Endothelial cell (in vitro differentiated cells): ENCODE measurements at regions not wholly inside any gene's neighbourhood (a gene's known extent, or its start where the extent isn't known, plus 50 kb on each side); places are given as distances from the start of the nearest gene placed in this dataset.
"Not testable (repeated sequence)": the region's sequence is repeated elsewhere in the genome, so short reads cannot be mapped to it uniquely, and the experiment has no call there.

Experiments
- DNase-seq: peaks from one replicate; pipeline ENCODE4 v3.0.0; 2021; ENCODE audit warnings: low spot score
- H3K27ac Mint-ChIP-seq: one replicate; pipeline ENCODE4 v1.8.0; 2021; ENCODE audit warnings: mixed read lengths, inconsistent platforms; ENCODE audit not compliant: unreplicated experiment
- H3K27me3 Mint-ChIP-seq: one replicate; pipeline ENCODE4 v1.8.0; 2021; ENCODE audit warnings: mild to moderate bottlenecking, moderate library complexity, mixed read lengths, inconsistent platforms; ENCODE audit not compliant: unreplicated experiment
- H3K36me3 Mint-ChIP-seq: one replicate; pipeline ENCODE4 v1.8.0; 2021; ENCODE audit warnings: mild to moderate bottlenecking, low read depth, mixed read lengths, inconsistent platforms; ENCODE audit not compliant: unreplicated experiment
- H3K4me1 Mint-ChIP-seq: one replicate; pipeline ENCODE4 v1.8.0; 2021; ENCODE audit warnings: mild to moderate bottlenecking, mixed read lengths, inconsistent platforms; ENCODE audit not compliant: unreplicated experiment
- H3K4me3 Mint-ChIP-seq: one replicate; pipeline ENCODE4 v1.8.0; 2021; ENCODE audit warnings: mild to moderate bottlenecking, mixed read lengths, inconsistent platforms; ENCODE audit not compliant: unreplicated experiment
- H3K9me3 Mint-ChIP-seq: one replicate; pipeline ENCODE4 v1.8.0; 2021; ENCODE audit warnings: mixed read lengths, inconsistent platforms; ENCODE audit not compliant: unreplicated experiment

- H3K9me3 Mint-ChIP-seq, H3K27ac Mint-ChIP-seq, H3K36me3 Mint-ChIP-seq, H3K4me1 Mint-ChIP-seq, H3K27me3 Mint-ChIP-seq, DNase-seq, H3K4me3 Mint-ChIP-seq: not testable (repeated sequence)
These were observed 69.5 kb downstream of the NPIPA7 start for GRCh38 chr16:16448423-16448822.

GRCh38 chr16:16449712-16450237 is 70.8 kb downstream of the NPIPA7 start:
- H3K4me1 Mint-ChIP-seq, H3K9me3 Mint-ChIP-seq, DNase-seq, H3K27me3 Mint-ChIP-seq, H3K36me3 Mint-ChIP-seq, H3K27ac Mint-ChIP-seq, H3K4me3 Mint-ChIP-seq: not testable (repeated sequence)

- not testable (repeated sequence) for H3K9me3 Mint-ChIP-seq, H3K4me3 Mint-ChIP-seq, DNase-seq, H3K4me1 Mint-ChIP-seq, H3K27ac Mint-ChIP-seq, H3K36me3 Mint-ChIP-seq, H3K27me3 Mint-ChIP-seq
These were observed 72.9 kb downstream of the NPIPA7 start for GRCh38 chr16:16451721-16452410.

- not testable (repeated sequence) for DNase-seq, H3K4me1 Mint-ChIP-seq
These were observed 79.6 kb downstream of the NPIPA7 start for GRCh38 chr16:16458579-16458978.

GRCh38 chr16:16463792-16464191 is 84.9 kb downstream of the NPIPA7 start:
- not testable (repeated sequence) for H3K9me3 Mint-ChIP-seq, DNase-seq, H3K36me3 Mint-ChIP-seq, H3K4me1 Mint-ChIP-seq, H3K4me3 Mint-ChIP-seq, H3K27me3 Mint-ChIP-seq, H3K27ac Mint-ChIP-seq

More at GRCh38 chr16:16458579-16458978, 79.6 kb downstream of the NPIPA7 start:
- not testable (repeated sequence) for H3K27me3 Mint-ChIP-seq, H3K4me3 Mint-ChIP-seq, H3K36me3 Mint-ChIP-seq, H3K27ac Mint-ChIP-seq, H3K9me3 Mint-ChIP-seq

GRCh38 chr16:16488919-16489318 is 110.0 kb downstream of the NPIPA7 start:
- not testable (repeated sequence) for H3K4me3 Mint-ChIP-seq, H3K36me3 Mint-ChIP-seq, H3K4me1 Mint-ChIP-seq, DNase-seq, H3K9me3 Mint-ChIP-seq, H3K27me3 Mint-ChIP-seq, H3K27ac Mint-ChIP-seq

GRCh38 chr16:16489466-16489865 is 110.5 kb downstream of the NPIPA7 start:
- H3K4me3 Mint-ChIP-seq, H3K9me3 Mint-ChIP-seq, H3K27ac Mint-ChIP-seq, DNase-seq, H3K27me3 Mint-ChIP-seq, H3K36me3 Mint-ChIP-seq, H3K4me1 Mint-ChIP-seq: not testable (repeated sequence)

- DNase-seq, H3K9me3 Mint-ChIP-seq, H3K4me1 Mint-ChIP-seq, H3K27ac Mint-ChIP-seq, H3K4me3 Mint-ChIP-seq, H3K27me3 Mint-ChIP-seq, H3K36me3 Mint-ChIP-seq: not testable (repeated sequence)
These were observed 115.2 kb downstream of the NPIPA7 start for GRCh38 chr16:16494114-16494513.

- not testable (repeated sequence) for H3K36me3 Mint-ChIP-seq
These were observed 116.1 kb downstream of the NPIPA7 start for GRCh38 chr16:16494998-16495397.

GRCh38 chr16:16499875-16500274 is 120.9 kb downstream of the NPIPA7 start:
- not testable (repeated sequence) for H3K27me3 Mint-ChIP-seq, H3K9me3 Mint-ChIP-seq, H3K4me1 Mint-ChIP-seq, H3K36me3 Mint-ChIP-seq, H3K4me3 Mint-ChIP-seq, DNase-seq, H3K27ac Mint-ChIP-seq

More at GRCh38 chr16:16494998-16495397, 116.1 kb downstream of the NPIPA7 start:
- H3K9me3 Mint-ChIP-seq, H3K27ac Mint-ChIP-seq, H3K27me3 Mint-ChIP-seq, H3K4me3 Mint-ChIP-seq, H3K4me1 Mint-ChIP-seq, DNase-seq: not testable (repeated sequence)

- DNase-seq, H3K9me3 Mint-ChIP-seq, H3K36me3 Mint-ChIP-seq, H3K4me3 Mint-ChIP-seq, H3K4me1 Mint-ChIP-seq, H3K27me3 Mint-ChIP-seq, H3K27ac Mint-ChIP-seq: not testable (repeated sequence)
These were observed 128.1 kb downstream of the NPIPA7 start for GRCh38 chr16:16507041-16507440.

- not testable (repeated sequence) for H3K9me3 Mint-ChIP-seq, H3K36me3 Mint-ChIP-seq, H3K4me3 Mint-ChIP-seq, H3K27ac Mint-ChIP-seq, H3K4me1 Mint-ChIP-seq, DNase-seq, H3K27me3 Mint-ChIP-seq
These were observed 129.4 kb downstream of the NPIPA7 start for GRCh38 chr16:16508344-16508743.
